Activated CD4-positive, alpha-beta T cell treated with anti-CD3 and anti-CD28 coated beads, Interleukin-2, amount 10 ng/mL, durations not matched to agents 7 days and 5 days (primary cell): ENCODE measurements at regions not wholly inside any gene's neighbourhood (a gene's known extent, or its start where the extent isn't known, plus 50 kb on each side); places are given as distances from the start of the nearest gene placed in this dataset.
"Not testable (repeated sequence)": the region's sequence is repeated elsewhere in the genome, so short reads cannot be mapped to it uniquely, and the experiment has no call there.

Experiments used
- CTCF ChIA-PET: fragments of 350-600 bp; sonication (Branson Sonifier 250); formaldehyde crosslinking; loops from one replicate; lab custom pipeline; 2021; ENCODE audit warnings: antibody characterized with exemption; lab: Charles Lee
- POLR2A ChIA-PET: fragments of 350-600 bp; sonication (Branson Sonifier 250); formaldehyde crosslinking; loops from one replicate; lab custom pipeline; 2021; ENCODE audit warnings: antibody characterized with exemption; lab: Charles Lee
- DNase-seq: peaks from one replicate; pipeline ENCODE4 v3.0.0-alpha.2; 2020
- H3K27ac Mint-ChIP-seq: one replicate; pipeline ENCODE4 v1.8.0; 2021; ENCODE audit warnings: mild to moderate bottlenecking, moderate library complexity, mixed read lengths
- H3K27me3 Mint-ChIP-seq: one replicate; pipeline ENCODE4 v1.8.0; 2021; ENCODE audit warnings: mixed read lengths
- H3K36me3 Mint-ChIP-seq: one replicate; pipeline ENCODE4 v1.8.0; 2021; ENCODE audit warnings: low read depth, mixed read lengths
- H3K4me1 Mint-ChIP-seq: one replicate; pipeline ENCODE4 v1.8.0; 2021; ENCODE audit warnings: mixed read lengths
- H3K4me3 Mint-ChIP-seq: one replicate; pipeline ENCODE4 v1.8.0; 2021; ENCODE audit warnings: mild to moderate bottlenecking, moderate library complexity, mixed read lengths
- H3K9me3 Mint-ChIP-seq: one replicate; pipeline ENCODE4 v1.8.0; 2021; ENCODE audit warnings: mixed read lengths

GRCh38 chr1:94362466-94363058 is 55.6 kb upstream of the ABCD3 start:
- ChIA-PET POLR2A (no interaction called here), CTCF (no interaction called here)
- Mint-ChIP-seq H3K36me3 (no peaks in the 10 kb centered on the region), H3K4me1 (no peaks in the 10 kb centered on the region), H3K9me3 (peaks cover 9% of the 10 kb centered on the region), H3K27ac (no peak overlapping the region), H3K4me3 (no peak overlapping the region), H3K27me3 (peaks cover 3% of the 10 kb centered on the region)
- no peak for DNase-seq

GRCh38 chr1:94358630-94359599 is 59.3 kb upstream of the ABCD3 start:
- Mint-ChIP-seq H3K27me3 (no peaks in the 10 kb centered on the region), H3K4me3 (no peak overlapping the region), H3K9me3 (peaks cover 6% of the 10 kb centered on the region), H3K27ac (no peak overlapping the region), H3K4me1 (no peaks in the 10 kb centered on the region), H3K36me3 (no peaks in the 10 kb centered on the region)
- no peak for DNase-seq
- ChIA-PET CTCF (no interaction called here), POLR2A (no interaction called here)

- H3K4me3 Mint-ChIP-seq = no peak overlapping the region
- CTCF ChIA-PET = no interaction called here
- H3K27me3 Mint-ChIP-seq = no peaks in the 10 kb centered on the region
- POLR2A ChIA-PET = no interaction called here
- H3K4me1 Mint-ChIP-seq = no peaks in the 10 kb centered on the region
- H3K36me3 Mint-ChIP-seq = no peaks in the 10 kb centered on the region
- no peak for DNase-seq
- peaks cover 6% of the 10 kb centered on the region for H3K9me3 Mint-ChIP-seq
- no peak overlapping the region for H3K27ac Mint-ChIP-seq
Observed at GRCh38 chr1:94357661-94358060, 60.5 kb upstream of the ABCD3 start.

GRCh38 chr1:94355485-94355980 is 62.7 kb upstream of the ABCD3 start:
- no peak for DNase-seq
- Mint-ChIP-seq H3K4me3 (no peak overlapping the region), H3K9me3 (peaks cover 2% of the 10 kb centered on the region), H3K27me3 (no peaks in the 10 kb centered on the region), H3K36me3 (no peaks in the 10 kb centered on the region), H3K27ac (no peak overlapping the region), H3K4me1 (no peaks in the 10 kb centered on the region)
- POLR2A ChIA-PET = no interaction called here
- CTCF ChIA-PET = no interaction called here

- no peaks in the 10 kb centered on the region for H3K36me3 Mint-ChIP-seq
- H3K27me3 Mint-ChIP-seq = no peaks in the 10 kb centered on the region
- H3K9me3 Mint-ChIP-seq = no peaks in the 10 kb centered on the region
- ChIA-PET CTCF (no interaction called here), POLR2A (no interaction called here)
- H3K4me1 Mint-ChIP-seq = no peaks in the 10 kb centered on the region
- no peak overlapping the region for H3K27ac Mint-ChIP-seq
- DNase-seq = no peak
- H3K4me3 Mint-ChIP-seq = no peak overlapping the region
Observed at GRCh38 chr1:94351481-94351880, 66.7 kb upstream of the ABCD3 start.

GRCh38 chr1:94350350-94350924 is 67.8 kb upstream of the ABCD3 start:
- Mint-ChIP-seq H3K36me3 (no peaks in the 10 kb centered on the region), H3K27me3 (no peaks in the 10 kb centered on the region), H3K4me3 (no peak overlapping the region), H3K4me1 (no peaks in the 10 kb centered on the region), H3K27ac (no peak overlapping the region), H3K9me3 (no peaks in the 10 kb centered on the region)
- POLR2A ChIA-PET = no interaction called here
- CTCF ChIA-PET = no interaction called here
- DNase-seq = no peak

GRCh38 chr1:94349853-94350252 is 68.3 kb upstream of the ABCD3 start:
- no peak overlapping the region for H3K4me3 Mint-ChIP-seq
- no peaks in the 10 kb centered on the region for H3K27me3 Mint-ChIP-seq
- H3K9me3 Mint-ChIP-seq = no peaks in the 10 kb centered on the region
- POLR2A ChIA-PET = no interaction called here
- H3K36me3 Mint-ChIP-seq = no peaks in the 10 kb centered on the region
- H3K27ac Mint-ChIP-seq = no peak overlapping the region
- no peak for DNase-seq
- H3K4me1 Mint-ChIP-seq = no peaks in the 10 kb centered on the region
- CTCF ChIA-PET = no interaction called here

GRCh38 chr1:94348386-94348785 is 69.8 kb upstream of the ABCD3 start:
- H3K27me3 Mint-ChIP-seq, H3K4me1 Mint-ChIP-seq, CTCF ChIA-PET, H3K9me3 Mint-ChIP-seq, POLR2A ChIA-PET, DNase-seq, H3K4me3 Mint-ChIP-seq, H3K27ac Mint-ChIP-seq, H3K36me3 Mint-ChIP-seq: not testable (repeated sequence)

- H3K27me3 Mint-ChIP-seq = no peaks in the 10 kb centered on the region
- DNase-seq = no peak
- no peak overlapping the region for H3K4me3 Mint-ChIP-seq
- H3K36me3 Mint-ChIP-seq = no peaks in the 10 kb centered on the region
- ChIA-PET POLR2A (no interaction called here), CTCF (interaction anchor here (0.8 kb wide), 1 partner anchor 9 kb away, joined by 4 read pairs; no protein-coding TSS in a partner anchor)
- no peaks in the 10 kb centered on the region for H3K9me3 Mint-ChIP-seq
- no peak overlapping the region for H3K27ac Mint-ChIP-seq
- no peaks in the 10 kb centered on the region for H3K4me1 Mint-ChIP-seq
Observed at GRCh38 chr1:94345148-94345721, 73.0 kb upstream of the ABCD3 start.

GRCh38 chr1:94342416-94342815 is 75.8 kb upstream of the ABCD3 start:
- POLR2A ChIA-PET = no interaction called here
- Mint-ChIP-seq H3K4me1 (no peaks in the 10 kb centered on the region), H3K36me3 (no peaks in the 10 kb centered on the region), H3K4me3 (no peak overlapping the region), H3K27ac (no peak overlapping the region), H3K9me3 (no peaks in the 10 kb centered on the region), H3K27me3 (no peaks in the 10 kb centered on the region)
- CTCF ChIA-PET = interaction anchor here (1.3 to 1.4 kb wide), 2 partner anchors 9 to 12 kb away, joined by 3 to 5 read pairs; no protein-coding TSS in a partner anchor
- no peak for DNase-seq

- Mint-ChIP-seq H3K27me3 (no peaks in the 10 kb centered on the region), H3K4me3 (no peak overlapping the region), H3K36me3 (no peaks in the 10 kb centered on the region), H3K4me1 (no peaks in the 10 kb centered on the region), H3K9me3 (no peaks in the 10 kb centered on the region), H3K27ac (no peak overlapping the region)
- ChIA-PET POLR2A (no interaction called here), CTCF (interaction anchor here (1.1 kb wide), 1 partner anchor 304 kb away, joined by 3 read pairs; no protein-coding TSS in a partner anchor)
- DNase-seq = no peak
Observed at GRCh38 chr1:94339206-94339927, 78.8 kb upstream of the ABCD3 start.

GRCh38 chr1:94336991-94337390 is 81.2 kb upstream of the ABCD3 start:
- DNase-seq = no peak
- no peaks in the 10 kb centered on the region for H3K27me3 Mint-ChIP-seq
- H3K4me1 Mint-ChIP-seq = no peaks in the 10 kb centered on the region
- H3K9me3 Mint-ChIP-seq = no peaks in the 10 kb centered on the region
- no peaks in the 10 kb centered on the region for H3K36me3 Mint-ChIP-seq
- no peak overlapping the region for H3K27ac Mint-ChIP-seq
- POLR2A ChIA-PET = no interaction called here
- CTCF ChIA-PET = interaction anchor here (0.7 to 0.9 kb wide), 2 partner anchors 8 to 1545 kb away, joined by 3 to 4 read pairs; no protein-coding TSS in a partner anchor
- H3K4me3 Mint-ChIP-seq = no peak overlapping the region
